GM12873 (cell line): ENCODE measurements at regions not wholly inside any gene's neighbourhood (a gene's known extent, or its start where the extent isn't known, plus 50 kb on each side); places are given as distances from the start of the nearest gene placed in this dataset.

Source experiments
- TF ChIP-seq, protein P1 (sequence below): IDR thresholded peaks from 2 replicates; pipeline ENCODE4 v1.5.1; 2012; ENCODE audit warnings: low read depth, mild to moderate bottlenecking, moderate library complexity, low read length, control low read depth; ENCODE audit not compliant: insufficient read depth; ENCODE audit errors: missing control alignments

DNA sequence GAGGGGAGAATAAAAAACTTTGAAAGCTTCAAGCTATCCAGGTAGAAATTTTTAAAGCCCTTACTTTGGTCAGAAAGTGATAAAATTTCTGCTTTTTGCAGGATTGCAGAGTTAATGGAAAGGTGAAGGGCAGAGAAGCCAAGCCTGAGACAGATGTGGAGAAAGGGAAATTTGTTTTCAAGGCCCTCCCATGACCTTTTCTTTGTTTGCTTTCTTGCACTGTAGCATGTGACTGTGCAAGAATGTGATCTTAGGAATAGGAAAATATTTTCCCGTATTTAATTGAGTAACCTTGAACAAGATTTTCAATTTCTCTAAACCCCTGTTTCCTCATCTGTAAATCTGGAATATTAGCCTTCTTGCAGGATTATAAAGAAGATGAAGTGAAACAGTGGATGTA lies 307.2 kb downstream of the PPARGC1A start:
- TF ChIP-seq, protein P1, sequence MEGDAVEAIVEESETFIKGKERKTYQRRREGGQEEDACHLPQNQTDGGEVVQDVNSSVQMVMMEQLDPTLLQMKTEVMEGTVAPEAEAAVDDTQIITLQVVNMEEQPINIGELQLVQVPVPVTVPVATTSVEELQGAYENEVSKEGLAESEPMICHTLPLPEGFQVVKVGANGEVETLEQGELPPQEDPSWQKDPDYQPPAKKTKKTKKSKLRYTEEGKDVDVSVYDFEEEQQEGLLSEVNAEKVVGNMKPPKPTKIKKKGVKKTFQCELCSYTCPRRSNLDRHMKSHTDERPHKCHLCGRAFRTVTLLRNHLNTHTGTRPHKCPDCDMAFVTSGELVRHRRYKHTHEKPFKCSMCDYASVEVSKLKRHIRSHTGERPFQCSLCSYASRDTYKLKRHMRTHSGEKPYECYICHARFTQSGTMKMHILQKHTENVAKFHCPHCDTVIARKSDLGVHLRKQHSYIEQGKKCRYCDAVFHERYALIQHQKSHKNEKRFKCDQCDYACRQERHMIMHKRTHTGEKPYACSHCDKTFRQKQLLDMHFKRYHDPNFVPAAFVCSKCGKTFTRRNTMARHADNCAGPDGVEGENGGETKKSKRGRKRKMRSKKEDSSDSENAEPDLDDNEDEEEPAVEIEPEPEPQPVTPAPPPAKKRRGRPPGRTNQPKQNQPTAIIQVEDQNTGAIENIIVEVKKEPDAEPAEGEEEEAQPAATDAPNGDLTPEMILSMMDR, result no peak

DNA sequence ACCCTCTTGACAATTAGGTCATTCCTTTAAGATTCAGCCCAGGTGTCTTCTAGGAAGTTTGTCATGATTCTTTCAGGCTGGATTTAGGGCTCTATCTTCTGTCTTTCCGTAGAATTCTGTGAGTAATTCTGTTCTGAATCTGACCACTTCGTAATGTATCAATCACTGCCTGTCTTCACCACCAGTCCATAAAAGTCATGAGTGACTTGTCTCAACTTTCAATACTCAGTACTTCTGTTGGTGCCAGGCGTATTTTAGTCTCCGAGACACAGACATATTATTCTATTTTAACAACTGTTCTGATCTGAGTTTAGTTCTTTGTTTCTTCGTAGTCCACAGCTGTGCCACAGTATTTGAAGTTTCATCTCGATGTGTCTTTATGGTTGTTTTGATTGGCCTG lies 310.7 kb downstream of the PPARGC1A start:
- TF ChIP-seq, protein P1, result no peak

DNA sequence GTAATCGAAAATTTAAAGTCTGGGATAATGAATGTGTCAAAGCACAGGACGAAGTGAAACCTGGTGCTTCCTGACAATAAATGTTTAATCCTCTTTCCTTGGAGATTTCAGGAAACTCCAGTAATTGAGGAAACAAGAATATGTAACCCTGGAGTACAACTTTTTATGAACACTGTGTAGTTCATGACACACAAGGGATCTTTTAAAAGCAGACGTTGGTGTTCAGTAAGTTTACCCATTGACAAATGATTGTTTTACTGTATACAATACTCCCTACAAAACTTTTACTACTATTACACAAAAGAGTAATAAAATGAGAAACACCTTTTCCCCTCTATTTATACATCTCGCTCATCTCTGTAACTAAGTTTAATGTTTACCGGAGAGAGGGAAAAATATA lies 312.4 kb downstream of the PPARGC1A start:
- TF ChIP-seq, protein P1, result no peak

DNA sequence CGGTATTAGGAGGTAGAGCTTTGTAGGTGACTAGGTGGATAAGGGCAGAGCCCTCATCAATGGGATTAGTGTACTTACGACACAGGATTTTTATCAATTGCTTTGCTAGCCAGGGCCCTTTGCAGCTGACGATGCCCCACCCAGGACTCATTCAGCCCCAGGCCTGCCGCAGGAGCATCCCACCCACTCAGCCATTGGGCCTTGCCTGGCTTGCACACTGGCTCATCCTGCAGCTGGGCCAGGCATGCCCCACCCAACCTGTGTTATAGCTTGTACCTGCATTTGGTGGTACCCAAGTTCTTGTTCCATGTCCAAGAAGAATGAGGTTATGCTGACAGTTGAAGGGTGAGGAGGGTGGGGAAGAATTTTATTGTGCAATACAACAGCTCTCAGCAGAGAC lies 317.5 kb downstream of the PPARGC1A start:
- TF ChIP-seq, protein P1, result no peak

DNA sequence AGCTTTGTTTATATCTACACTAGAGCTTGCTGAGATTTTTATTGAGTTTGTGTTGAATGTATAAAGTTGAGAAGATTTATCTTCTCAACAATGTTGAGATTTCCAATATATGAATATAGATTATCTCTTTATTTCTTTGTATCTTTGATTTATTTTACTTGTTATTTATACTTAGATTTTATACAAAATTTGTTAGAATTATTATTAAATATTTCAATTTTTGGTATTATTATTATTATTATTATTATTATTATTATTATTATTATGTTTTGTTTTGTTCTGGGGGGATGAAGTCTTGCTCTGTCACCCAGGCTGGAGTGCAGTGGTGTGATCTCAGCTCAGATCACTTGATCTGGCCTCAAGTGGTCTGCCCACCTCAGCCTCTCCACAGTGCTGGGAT lies 322.5 kb downstream of the PPARGC1A start:
- TF ChIP-seq, protein P1, result no peak

DNA sequence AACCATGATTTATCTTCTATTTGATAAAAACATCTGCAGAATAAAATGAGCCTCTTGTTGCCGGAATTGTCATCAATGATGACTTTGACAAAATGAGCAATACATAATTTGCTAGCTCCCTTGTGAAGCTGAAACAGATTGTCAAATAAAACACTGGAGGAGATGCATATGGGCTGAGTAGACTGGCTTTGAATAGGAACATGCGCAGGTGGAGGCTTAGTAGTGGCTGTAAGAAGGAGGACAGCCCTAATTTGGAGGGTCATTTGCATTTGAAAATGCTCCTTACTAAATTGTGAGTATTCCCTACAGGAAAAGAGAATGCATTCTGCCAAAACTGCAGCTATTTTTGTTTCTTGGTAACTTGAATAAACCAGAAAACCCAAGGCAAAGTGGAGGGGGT lies 329.1 kb downstream of the PPARGC1A start:
- TF ChIP-seq, protein P1, result no peak

DNA sequence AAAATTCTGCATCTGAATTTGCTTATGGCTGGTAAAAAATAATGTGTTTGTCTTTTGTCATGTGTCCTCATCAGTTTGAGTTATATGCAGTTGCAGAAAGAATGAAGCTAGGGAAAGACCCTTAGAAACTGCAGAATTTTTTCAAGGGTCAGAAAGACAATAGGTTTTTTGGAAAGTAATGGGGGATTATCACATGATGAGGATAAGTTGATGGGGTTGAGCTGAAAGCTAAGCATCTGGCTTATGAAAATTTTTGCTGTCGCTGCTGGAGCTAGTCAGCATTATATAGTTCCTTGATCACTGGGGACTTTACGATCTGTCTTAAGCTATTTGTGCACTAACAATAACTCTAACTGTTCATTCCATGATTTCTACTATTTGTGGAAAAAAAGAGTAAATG lies 331.7 kb downstream of the PPARGC1A start:
- TF ChIP-seq, protein P1, result no peak
